ENCODE measurements at regions not wholly inside any gene's neighbourhood (a gene's known extent, or its start where the extent isn't known, plus 50 kb on each side); places are given as distances from the start of the nearest gene placed in this dataset.
A peak's percentile ranks its signal among the peaks of the same experiment; 100 is the strongest.
"Not testable (repeated sequence)": the region's sequence is repeated elsewhere in the genome, so short reads cannot be mapped to it uniquely, and the experiment has no call there.

- no peak for DNase-seq
Observed at GRCh38 chr16:61432421-61432820, 603.8 kb downstream of the CDH8 start.

DNA sequence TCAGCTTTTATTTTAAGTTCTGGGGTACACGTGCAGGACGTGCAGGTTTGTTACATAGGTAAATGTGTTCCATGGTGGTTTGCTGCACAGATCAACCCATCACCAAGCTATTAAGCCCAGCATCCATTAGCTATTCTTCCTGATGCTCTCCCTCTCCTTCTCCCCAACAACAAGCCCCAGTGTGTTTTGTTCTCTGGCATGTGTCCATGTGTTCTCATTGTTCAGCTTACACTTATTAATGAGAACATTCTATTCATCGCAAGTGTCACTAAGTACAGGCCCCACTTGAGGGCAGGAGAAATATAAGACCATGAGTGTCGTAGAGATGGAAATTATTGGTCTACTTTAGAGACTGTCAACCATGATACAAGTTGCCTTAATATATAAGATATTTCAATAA, 615.1 kb downstream of the CDH8 start:
- DNase-seq = no peak

DNA sequence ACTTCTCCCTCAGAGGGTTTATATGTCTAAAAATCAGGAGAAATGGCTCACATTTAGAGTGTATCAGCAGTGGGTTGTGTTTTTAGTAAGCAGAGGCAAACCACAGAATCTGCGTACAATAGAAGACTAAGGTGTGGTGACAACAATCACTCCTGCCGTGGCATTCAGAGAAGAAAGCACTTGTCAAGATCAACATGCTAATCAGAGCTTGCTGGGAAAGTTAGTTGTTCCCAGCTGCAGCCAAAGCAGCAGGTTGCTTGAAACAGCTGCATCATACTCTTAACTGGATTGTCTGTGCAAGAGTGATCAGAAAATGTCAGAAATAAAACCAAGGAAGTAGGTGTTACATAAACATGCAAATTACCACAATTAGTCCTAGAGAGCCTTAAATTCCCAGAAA, 616.4 kb downstream of the CDH8 start:
- no peak for DNase-seq

DNA sequence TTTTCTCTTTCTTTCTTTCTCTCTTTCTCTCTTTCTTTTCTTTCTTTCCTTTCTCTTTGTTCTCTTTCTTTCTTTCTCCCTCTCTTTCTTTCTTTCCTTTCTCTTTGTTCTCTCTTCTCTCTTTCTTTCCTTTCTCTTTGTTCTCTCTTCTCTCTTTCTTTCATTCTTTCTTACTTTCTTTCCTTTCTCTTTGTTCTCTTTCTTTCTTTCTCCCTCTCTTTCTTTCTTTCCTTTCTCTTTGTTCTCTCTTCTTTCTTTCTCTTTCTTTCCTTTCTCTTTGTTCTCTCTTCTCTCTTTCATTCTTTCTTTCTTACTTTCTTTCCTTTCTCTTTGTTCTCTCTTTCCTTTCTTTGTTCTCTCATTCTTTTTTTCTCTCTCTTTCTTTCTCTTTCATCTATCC, 617.4 kb downstream of the CDH8 start:
- DNase-seq = not testable (repeated sequence)

DNA sequence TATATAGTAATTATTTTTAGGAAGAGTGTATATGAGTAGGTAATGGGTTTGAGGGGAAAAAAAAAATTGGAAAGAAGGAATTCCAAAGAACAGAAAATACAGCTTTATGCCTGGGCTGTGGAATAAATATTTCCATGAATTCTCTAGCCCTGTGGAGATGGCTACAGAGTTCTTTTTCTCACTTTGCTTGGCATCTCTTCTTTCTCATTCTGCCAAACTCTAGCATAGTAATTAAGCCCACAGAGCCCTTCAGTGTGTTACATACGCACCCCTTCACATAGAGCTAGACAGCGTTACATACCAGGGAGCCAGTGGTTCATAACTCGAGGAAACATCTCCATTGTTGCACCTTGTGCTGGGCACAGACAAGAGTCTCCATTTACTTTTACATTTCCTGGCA, 621.1 kb downstream of the CDH8 start:
- DNase-seq = no peak

DNA sequence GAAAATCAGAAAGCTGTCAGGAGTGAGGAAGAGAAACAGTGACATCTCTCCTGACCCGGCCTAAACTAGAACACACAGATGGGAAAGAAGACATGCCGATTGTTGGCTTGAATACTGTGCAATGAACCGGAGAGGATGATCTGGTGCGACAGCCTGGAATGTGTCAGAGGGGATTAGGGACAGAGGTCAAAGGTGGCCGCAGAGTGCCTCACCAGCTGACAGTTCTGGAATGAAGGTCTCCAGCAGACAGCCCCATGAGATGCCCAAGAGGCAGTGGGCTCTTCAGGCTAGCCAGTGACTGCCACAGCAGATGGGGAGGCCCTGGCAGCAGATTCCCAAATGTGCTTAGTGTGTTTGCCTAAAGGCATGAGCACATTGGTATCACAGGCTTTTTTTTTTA, 623.2 kb downstream of the CDH8 start:
- no peak for DNase-seq

- DNase-seq = no peak
Observed at GRCh38 chr16:61412562-61412961, 623.7 kb downstream of the CDH8 start.

GRCh38 chr16:61409604-61410003, 626.6 kb downstream of the CDH8 start:
- no peak for DNase-seq

GRCh38 chr16:61403386-61403785, 632.9 kb downstream of the CDH8 start:
- no peak for DNase-seq

- DNase-seq = no peak
Observed at GRCh38 chr16:61391896-61392295, 644.3 kb downstream of the CDH8 start.

DNA sequence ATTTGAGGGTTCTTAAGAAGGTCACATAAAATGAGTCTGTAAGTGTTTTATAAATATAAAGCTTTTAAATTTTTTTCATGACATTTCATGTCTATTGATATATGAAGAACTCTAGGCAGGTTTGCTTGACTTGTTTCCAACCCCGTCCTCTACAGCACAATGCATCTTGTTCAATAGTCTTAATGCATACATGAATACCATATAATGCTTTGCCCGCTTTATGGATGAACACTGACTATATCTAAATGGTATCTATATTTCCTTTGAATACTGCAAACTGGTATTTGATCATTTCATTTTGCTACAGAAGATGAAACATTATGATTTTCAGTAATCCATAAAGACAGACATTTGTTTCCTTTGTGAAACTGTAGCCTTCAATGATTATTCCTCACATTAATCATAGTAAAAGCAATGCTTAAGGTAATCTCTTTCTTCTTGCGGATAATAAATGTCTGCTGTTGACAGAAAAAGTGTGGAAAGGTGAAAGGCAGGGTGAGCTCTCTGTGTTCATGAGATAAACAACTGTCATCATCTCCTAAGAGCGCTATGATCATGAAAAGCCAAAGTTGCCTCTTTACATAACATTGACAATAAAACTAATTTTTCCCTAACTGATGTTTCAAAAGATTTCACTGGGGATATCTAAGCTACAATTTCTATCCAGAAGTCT, 645.1 kb downstream of the CDH8 start:
- no peak for DNase-seq

DNA sequence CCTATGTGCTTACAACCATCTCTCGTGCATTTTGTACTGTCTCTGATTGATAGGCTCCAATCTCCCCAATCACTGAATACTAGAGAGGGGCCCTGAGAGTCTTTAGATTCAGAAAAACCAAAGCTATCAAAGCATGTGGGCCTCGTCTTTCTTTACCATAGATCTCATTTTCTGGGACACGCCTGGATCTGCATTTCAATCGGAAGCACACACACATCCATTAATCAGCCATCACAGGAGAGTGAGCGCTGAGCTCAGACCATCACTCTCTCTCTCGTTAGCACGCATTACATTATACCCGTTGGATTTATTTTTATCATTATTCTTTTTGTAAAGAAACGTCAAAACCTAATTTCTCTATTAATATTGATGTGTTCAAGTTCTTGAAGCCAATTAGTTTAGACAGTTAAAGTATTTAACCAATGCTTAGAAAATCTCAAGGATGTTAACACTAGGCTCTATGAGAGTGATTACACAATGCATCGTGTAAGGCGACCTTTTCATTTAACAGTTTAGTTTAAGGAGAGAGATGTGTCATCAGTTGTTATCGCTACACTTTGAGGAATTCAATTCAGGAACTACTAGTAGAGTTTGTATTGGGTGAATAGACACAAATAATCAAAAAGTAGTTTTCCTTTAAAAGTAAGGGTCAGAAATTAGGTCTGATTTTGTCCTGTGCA, 650.7 kb downstream of the CDH8 start:
- DNase-seq = no peak

DNA sequence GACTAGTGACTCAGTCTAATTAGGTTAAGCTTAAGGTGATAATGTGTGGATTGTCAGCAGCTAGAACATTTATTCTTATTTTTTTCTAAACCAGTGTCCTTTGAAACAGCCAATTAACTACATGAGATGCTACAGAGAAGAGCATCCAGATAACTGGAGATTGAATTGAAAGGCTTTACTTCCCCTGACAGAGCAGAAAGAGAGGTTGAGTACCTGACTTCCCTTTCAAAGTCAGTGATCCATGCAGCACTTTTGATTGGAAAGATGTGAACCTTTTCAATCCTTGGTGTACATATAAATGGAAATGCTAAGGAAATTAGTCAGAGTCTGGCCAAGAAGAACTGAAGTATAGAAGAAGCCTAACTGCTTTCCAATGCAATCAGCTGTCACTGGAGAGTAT, 653.8 kb downstream of the CDH8 start:
- DNase-seq = peak; percentile 1

- no peak for DNase-seq
Observed at GRCh38 chr16:61379311-61379710, 656.9 kb downstream of the CDH8 start.

DNA sequence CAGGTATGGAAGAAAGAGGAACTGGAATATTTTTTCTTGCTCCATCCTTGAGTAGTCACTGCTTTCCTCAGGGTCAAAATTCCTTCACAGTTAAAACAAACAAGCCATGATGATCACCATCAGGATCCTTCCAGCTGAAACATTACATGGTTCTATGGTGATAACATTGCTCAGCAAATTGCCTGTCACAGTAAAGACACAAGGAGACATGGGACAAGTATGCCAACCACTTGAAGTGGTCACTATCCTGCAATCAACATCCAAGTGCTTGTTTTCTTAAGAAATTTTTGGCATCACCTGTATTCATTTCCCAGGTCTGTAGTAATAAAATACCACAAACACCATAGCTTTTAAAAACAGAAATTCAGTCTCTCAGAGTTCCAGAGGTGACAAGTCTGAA, 662.2 kb downstream of the CDH8 start:
- DNase-seq = no peak

DNA sequence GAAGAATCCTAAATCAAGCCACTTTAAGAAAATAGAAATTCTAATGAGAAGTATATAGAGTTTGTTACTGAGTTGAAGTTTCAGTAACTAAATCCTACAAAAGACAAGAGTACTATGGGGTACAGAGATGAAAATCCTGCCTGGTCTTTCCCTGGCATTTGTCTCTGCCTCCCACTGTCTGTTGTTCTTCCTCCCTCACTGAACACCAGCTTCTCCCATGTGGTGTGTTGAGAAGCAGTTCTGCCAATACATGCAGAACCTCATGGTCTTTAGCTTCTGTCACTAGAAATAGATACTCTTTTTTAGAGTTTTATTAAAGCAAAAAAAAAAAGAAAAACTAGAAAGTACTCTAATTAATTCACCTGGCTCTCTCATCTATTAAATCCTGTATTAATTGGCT, 664.4 kb downstream of the CDH8 start:
- DNase-seq = no peak

DNA sequence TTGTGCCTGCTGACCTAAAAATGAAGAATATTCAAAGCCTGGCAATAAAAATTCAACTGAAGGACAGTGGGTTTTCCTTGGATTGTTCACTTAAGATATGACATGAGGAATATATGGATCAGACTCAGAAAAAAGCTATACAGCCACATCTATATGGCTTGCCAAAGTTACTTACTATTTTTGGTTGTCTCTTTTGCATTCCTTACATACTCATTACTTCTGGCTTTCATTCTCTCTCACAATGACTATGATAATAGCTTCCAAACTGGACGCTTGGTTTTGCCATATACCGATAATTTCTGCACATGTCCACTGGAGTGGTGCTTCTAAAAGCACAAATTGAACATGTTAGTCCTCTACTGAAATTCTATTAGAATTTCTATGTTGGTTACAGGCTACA, 664.9 kb downstream of the CDH8 start:
- DNase-seq = no peak

GRCh38 chr16:61370564-61370963, 665.7 kb downstream of the CDH8 start:
- no peak for DNase-seq

- DNase-seq = no peak
Observed at GRCh38 chr16:61366006-61366405, 670.2 kb downstream of the CDH8 start.

DNA sequence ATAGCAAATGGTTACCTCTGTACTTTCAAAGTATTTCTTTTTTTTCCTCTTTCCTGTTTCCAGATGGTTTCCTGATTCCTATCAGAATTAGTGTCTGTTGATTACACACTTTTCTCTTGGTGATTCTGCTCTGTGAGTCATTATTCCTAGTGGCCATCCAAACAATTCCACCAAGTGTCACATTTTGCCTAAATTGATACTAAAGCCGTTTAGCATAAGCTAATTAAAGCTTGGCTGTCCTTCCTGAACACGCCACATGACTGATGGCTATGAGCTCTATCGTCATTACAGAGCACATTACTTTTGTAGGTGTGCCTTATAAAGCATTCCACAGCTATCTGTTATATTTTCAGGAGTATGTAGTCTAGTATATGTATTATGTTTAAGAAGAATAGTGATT, 671.2 kb downstream of the CDH8 start:
- no peak for DNase-seq

DNA sequence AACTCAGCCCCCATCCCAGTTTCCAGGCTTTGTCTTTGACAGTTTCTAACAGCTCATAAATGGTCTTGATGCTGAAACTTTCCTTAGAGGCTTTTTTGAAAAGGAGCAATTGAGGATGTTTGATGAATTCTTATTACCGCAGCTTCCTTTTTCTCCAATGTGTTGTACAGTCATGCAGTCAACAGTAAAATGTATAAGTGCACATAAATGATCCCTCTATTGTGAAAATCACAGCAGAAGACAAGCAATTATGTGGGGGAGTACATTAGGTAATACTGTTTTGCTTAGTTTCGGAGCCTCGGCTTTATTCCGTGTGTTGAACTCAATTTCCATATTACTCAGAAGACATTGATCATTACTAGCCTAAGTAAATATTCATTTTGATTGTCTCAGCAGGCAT, 673.7 kb downstream of the CDH8 start:
- no peak for DNase-seq

DNA sequence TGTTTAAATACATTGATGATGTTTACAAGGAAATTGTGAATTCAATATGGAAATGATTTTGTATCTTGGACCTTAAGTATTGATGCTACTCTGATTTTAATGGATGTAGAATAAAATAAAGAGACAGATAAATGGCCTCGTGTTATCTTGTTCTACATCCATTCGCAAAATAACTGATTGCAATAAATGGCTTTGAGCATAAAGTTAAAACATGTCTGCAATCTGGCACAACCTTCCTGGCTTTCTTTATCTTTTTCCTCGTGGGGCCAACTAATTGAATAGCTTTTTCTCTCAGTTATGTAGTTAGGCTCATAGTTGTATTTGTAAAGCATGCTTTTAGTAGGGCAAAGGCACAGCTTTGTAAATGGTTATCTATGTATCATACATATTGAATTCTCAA, 691.4 kb downstream of the CDH8 start:
- DNase-seq = no peak

DNA sequence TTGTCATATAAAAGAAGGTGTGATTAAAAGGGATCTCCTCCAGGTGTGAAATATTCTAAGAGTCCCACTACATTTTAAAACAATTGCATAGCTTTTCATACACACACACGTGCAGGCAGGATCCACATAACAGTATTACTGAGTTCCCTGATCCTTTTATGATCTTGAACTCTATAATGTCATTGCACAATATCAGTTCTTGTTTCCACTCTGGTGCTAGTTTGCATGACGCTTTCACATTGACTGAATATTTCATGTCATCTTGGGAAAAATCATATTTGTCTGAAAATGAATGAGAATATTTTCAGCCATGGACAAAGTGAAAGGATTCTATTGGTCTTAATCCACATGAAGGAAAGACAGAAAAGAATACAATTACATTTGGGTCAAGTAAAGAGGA, 703.8 kb downstream of the CDH8 start:
- no peak for DNase-seq

DNA sequence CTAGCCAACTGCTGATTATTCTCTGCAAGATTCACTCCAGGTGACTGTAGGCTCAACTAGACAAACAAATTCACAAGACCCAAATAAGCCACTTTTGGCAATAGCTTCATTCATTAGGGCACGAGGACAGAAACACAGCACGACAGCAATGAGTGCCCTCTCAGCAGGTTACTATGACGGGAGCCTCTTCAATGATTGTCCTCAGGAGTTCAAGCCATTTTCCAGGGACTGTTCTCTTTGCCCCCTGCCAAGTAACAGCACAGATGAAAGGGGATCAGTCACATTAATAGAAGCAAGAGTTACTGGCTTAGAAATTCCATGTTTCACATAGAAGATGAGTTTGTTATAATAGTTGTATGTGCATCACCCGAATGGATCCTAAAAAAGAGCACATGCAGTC, 712.2 kb downstream of the CDH8 start:
- no peak for DNase-seq
